Suppressor macrophage (primary cell): ENCODE measurements at regions not wholly inside any gene's neighbourhood (a gene's known extent, or its start where the extent isn't known, plus 50 kb on each side); places are given as distances from the start of the nearest gene placed in this dataset.
"Not testable (repeated sequence)": the region's sequence is repeated elsewhere in the genome, so short reads cannot be mapped to it uniquely, and the experiment has no call there.

Source experiments
- DNase-seq, 4 experiments: peaks; one replicate each; pipeline ENCODE4 v3.0.0-alpha.2; 2020 to 2022

GRCh38 chr1:220942278-220942677 lies 63.0 kb downstream of the HLX start:
- no peak for DNase-seq

- DNase-seq = not testable (repeated sequence)
Observed at GRCh38 chr1:220942914-220943313, 63.7 kb downstream of the HLX start.

- no peak for DNase-seq
Observed at GRCh38 chr1:220943319-220943996, 64.2 kb downstream of the HLX start.

DNA sequence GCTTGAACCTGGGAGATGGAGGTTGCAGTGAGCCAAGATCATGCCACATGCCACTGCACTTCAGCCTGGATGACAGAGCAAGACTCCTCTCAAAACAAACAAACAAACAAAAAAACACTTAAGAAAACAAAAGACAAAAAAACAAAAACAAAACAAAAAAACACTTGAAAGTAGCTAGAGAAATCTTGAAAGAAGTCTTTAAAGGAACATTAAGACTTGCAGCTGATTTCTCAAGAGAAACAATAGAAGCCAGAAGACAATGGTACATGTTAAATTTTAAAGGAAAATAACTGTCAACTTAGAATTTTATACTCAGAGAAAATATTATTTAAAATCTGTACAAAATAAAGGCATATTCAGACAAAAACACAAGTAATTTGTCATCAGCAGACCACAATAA lies 71.3 kb downstream of the HLX start:
- peak in 2 of 4 experiments; percentile 26 to 31 for DNase-seq

DNA sequence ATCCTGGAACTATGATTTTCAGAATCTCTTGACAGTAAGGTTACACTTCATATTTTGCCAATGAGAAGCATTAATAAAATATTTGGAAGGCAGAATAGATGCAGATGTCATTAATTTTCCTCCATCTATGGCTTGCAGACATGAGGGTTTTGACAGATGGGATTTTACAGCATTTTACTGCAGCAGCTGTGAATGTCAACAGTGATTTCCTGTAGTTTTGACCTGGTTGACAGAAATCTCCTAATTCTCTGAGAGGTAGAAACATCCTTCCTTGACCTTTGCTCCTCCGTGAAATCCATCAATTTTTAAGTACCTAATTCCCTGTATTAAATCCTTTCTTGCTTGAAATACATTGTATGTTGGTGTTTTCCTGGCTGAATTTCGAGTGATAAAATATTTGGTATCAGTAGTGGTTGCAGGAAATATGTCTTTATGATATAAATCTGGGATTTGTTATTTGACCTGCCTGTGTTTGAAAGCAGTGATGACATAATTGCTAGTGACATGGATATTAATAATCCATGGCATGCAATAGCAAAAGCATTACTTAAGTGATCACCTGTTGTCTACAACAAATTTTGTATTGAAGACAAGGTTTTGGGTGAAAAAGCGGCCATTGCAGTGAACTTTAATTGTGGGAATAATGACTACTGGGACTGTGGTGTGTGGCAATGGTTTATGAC lies 73.9 kb downstream of the HLX start:
- DNase-seq = no peak

- DNase-seq = peak in 3 of 4 experiments; percentile 43 to 55 (median 48)
Observed at GRCh38 chr1:220954321-220955075, 75.3 kb downstream of the HLX start.

GRCh38 chr1:220955116-220955515 lies 75.9 kb downstream of the HLX start:
- DNase-seq = no peak

DNA sequence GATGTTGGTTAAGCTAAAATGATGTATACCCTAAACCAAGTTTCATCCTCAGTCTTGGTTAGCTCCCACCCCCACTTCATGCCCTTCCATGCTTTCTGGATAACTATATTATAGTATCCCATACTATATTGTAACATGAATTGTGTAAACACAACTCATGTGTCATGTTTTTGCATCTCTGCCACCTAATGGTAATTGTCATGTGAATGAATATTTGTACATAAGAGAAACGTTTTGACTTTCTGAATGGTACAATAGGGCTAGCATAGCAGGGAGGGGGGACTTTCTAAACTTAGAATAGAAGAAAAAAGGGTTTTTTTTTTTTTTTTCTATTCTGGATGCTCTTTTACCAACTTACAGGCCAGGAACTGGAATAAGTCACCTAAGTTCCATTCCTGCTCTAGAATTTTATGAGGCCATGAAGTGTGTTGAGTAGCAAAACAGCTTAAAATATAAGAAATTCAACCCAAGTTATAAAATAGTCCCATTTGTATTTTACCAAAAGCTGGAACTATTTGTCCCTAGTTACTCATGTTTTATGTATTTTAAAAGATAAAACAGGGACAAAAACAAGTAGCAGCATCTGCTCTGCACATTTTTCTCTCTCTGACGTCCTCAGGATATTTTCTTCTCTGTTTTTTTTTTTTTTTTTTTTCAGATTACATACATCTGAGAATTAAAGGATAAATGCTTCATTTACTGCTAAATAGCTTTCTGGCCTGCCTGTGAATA lies 77.4 kb downstream of the HLX start:
- DNase-seq = peak in 2 of 4 experiments; percentile 49 to 54

DNA sequence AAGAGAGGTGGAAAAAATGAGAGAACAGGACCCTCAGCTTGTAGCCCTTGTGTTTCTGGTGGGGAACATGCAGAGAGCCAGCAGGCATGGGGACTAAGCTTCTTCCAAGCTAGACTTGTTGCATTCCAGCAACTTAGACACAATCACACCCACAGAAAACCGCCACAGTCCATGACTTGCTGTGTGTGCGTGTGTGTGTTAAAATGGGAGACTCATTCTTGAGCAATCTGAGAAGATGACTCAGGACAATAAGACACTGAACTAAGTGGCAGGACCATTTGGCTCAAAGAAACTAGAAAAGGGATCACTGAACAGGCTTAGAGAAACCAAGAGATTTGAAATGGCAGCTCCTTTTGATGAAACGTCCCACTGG lies 78.0 kb downstream of the HLX start:
- peak; percentile 84 to 96 (median 90) for DNase-seq

DNA sequence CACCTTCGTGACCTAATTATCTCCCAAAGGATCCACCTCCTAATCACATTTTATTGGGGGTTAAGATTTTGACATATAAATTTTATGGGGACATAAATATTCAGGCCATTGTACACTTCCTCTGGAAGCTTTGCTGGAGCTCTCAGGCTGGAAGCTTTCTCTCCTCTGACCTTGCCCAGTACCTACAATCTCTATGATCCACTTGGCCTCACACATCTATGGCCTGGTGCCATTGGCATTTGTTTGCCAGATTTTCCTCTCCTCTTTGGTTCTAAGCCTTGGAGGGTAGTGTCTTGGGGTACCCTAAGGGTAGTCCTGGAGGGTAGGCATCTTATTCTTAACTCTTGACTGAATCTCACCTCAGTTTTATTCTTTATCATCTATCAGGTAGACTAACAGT lies 79.0 kb downstream of the HLX start:
- DNase-seq = no peak

DNA sequence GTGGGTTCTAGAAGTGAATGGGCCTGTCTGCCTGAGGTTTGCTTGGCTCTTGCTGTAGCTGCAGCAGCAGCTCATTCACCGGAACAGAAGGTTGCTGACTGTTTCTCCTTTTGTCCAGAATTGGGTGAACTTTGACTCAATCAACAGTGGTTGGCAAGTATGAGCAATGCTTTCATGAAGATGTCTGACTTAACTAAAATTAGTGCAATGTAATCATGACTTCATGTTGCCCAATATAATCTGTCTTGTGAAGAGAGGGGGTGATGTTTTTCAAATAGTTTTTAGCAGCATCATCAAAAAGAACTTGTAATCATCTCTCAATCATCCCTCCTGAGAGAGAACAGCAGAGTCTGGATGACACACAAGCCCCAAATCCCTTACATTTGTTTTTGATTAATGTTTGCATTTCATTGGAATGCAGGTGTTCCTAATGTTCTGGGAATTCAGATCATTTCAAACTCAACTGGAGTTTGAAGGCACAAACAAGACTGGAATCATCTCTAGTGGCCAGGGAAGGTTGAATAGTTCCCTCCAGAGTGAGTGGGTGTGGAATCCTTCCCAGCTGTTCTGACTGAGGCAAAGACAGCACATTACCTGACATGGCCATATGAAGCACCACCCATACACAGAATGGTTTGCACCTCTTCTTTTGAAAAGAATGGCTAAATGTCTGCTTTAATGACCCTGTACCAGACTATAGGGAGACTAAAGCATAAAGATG lies 82.9 kb downstream of the HLX start:
- peak; percentile 75 to 96 (median 86) for DNase-seq

- no peak for DNase-seq
Observed at GRCh38 chr1:220966041-220966440, 86.8 kb downstream of the HLX start.

DNA sequence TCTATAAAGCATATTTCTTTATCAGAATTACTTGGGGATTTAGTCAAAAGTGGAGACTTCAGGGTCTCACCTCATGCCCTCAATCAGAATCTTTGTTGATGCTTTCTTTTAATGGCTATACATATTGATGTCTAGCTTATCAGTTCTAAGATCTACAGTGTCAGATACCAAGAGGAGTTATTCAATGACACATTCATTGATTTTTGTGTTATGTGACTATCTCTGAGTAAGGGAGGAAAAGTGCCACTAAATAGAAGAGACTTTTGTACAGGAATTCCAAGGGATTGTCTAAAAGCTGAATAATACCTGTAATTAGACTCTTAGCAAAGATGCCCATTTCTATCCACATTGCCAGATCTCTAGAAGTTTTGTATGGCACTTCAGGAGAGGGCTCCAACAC lies 87.2 kb downstream of the HLX start:
- no peak for DNase-seq

DNA sequence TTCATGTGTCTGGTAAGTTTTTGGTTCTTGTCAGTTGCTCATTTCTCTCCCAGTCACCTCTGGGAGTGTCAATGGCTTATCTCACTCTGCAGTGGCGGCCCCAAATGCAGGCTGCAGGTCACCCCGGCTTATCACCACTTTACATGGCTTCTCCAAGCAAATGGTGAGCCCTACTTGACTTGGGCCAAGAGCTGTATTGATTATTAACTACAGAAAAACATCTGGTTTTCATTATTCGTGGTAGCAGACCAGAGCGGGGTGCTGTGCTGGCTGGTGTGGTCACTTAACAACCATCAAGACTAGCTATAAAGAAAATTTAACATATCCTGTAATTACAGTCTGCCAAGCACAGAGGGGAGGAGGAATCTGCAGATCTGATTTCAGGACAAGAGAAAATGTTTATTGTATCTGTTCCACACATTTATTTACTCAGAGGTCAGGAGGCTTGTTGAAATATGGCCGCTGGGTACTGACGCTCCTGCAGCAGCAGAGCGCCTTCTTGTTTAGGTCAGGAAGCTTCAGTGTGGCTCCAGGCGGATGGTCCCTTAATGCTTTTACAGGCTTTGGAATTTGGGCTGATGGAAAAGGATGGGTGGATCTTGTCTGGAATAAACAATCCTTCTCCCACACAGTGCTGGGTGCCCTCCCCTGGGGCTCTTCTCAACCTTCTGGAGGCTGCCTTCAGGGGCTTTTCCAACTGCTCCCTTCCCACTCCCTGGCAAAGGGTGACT lies 87.8 kb downstream of the HLX start:
- no peak for DNase-seq

GRCh38 chr1:220967911-220968310 lies 88.7 kb downstream of the HLX start:
- DNase-seq = peak in 3 of 4 experiments; percentile 30 to 59 (median 54)

GRCh38 chr1:220969281-220969680 lies 90.0 kb downstream of the HLX start:
- not testable (repeated sequence) for DNase-seq

GRCh38 chr1:220970311-220970710 lies 91.1 kb downstream of the HLX start:
- DNase-seq = no peak

GRCh38 chr1:220971221-220971620 lies 92.0 kb downstream of the HLX start:
- DNase-seq = no peak

GRCh38 chr1:220974431-220974830 lies 95.2 kb downstream of the HLX start:
- no peak for DNase-seq

GRCh38 chr1:220976390-220976789 lies 97.1 kb downstream of the HLX start:
- DNase-seq = no peak

GRCh38 chr1:220979371-220979770 lies 100.1 kb downstream of the HLX start:
- peak; percentile 44 to 81 (median 58) for DNase-seq

- no peak for DNase-seq
Observed at GRCh38 chr1:220982686-220983085, 103.4 kb downstream of the HLX start.
